ENCODE measurements at regions not wholly inside any gene's neighbourhood (a gene's known extent, or its start where the extent isn't known, plus 50 kb on each side); places are given as distances from the start of the nearest gene placed in this dataset.

GRCh38 chr11:69891421-69892236 lies 72.4 kb upstream of the FGF3 start:
- WGBS (ENCODE audit: insufficient coverage) = 74% methylated on average over 46 of the region's 46 CpGs
- POLR2A ChIA-PET = no interaction called here
- CTCF ChIA-PET = no interaction called here
- Histone ChIP-seq H2AFZ (ENCODE audit: insufficient read depth, low read depth, low read length, poor library complexity, severe bottlenecking) (no peak overlapping the region), H3K9me3 (ENCODE audit: control extremely low read depth in 1 of 3, control insufficient read depth in 2 of 3, insufficient read depth in 1 of 3, low read length in 2 of 3) (peaks cover 0 to 6% (median 0%) of the 10 kb centered on the region in 3 donors), H3K27me3 (replicated peaks in 1 of 4; ENCODE audit: control extremely low read depth in 1 of 4, control insufficient read depth in 3 of 4, insufficient read depth in 4 of 4, low read length in 3 of 4) (peaks cover 0 to 22% (median 4%) of the 10 kb centered on the region in 4 experiments), H3K36me3 (replicated peaks in 1 of 2; ENCODE audit: control extremely low read depth in 1 of 2, control insufficient read depth in 1 of 2, extremely low read depth in 1 of 2, insufficient read depth in 2 of 2, low read length in 1 of 2) (no peaks in the 10 kb centered on the region), H3K9ac (ENCODE audit: low read length) (no peak overlapping the region), H3K79me2 (ENCODE audit: control insufficient read depth, insufficient read depth, low read length) (no peaks in the 10 kb centered on the region), H3K4me1 (ENCODE audit: control insufficient read depth in 2 of 2, insufficient read depth in 2 of 2, low read length in 2 of 2) (peaks cover 0 to 5% of the 10 kb centered on the region in 2 donors), H3K4me2 (replicated peaks; ENCODE audit: low read depth, low read length, poor library complexity, severe bottlenecking) (no peak overlapping the region), H3K27ac (ENCODE audit: low read length in 2 of 2) (no peak overlapping the region), H3K4me3 (ENCODE audit: control extremely low read depth in 1 of 5, extremely low read depth in 1 of 5, insufficient read depth in 1 of 5, low read depth in 2 of 5, low read length in 4 of 5) (no peak overlapping the region), H4K20me1 (ENCODE audit: control insufficient read depth, insufficient read depth, low read length, poor library complexity, severe bottlenecking) (no peaks in the 10 kb centered on the region)
- ATAC-seq (ENCODE audit: low read depth) = no peak
- TF ChIP-seq EZH2 (IDR thresholded peaks at IDR 0.05; ENCODE audit: borderline replicate concordance, insufficient read depth, low read depth, low read length, poor library complexity, severe bottlenecking) (no peak), CTCF (IDR thresholded peaks at IDR 0.05) (no peak)
- peaks cover 4% of the 10 kb centered on the region for H3K4me1 Mint-ChIP-seq
- intact Hi-C loops (cut with micrococcal nuclease) = no loop called here
- DNase-seq = no peak
- no peaks in the 10 kb centered on the region for H3K9me3 Mint-ChIP-seq (ENCODE audit: insufficient read depth)
- H3K4me3 Mint-ChIP-seq = no peak overlapping the region
- H3K27ac Mint-ChIP-seq = no peak overlapping the region
- peaks cover 40% of the 10 kb centered on the region for H3K27me3 Mint-ChIP-seq

GRCh38 chr11:69892237-69892985 lies 73.2 kb upstream of the FGF3 start:
- peaks cover 40% of the 10 kb centered on the region for H3K27me3 Mint-ChIP-seq
- Histone ChIP-seq H3K9me3 (ENCODE audit: control extremely low read depth in 1 of 3, control insufficient read depth in 2 of 3, insufficient read depth in 1 of 3, low read length in 2 of 3) (peaks cover 0 to 6% (median 0%) of the 10 kb centered on the region in 3 donors), H3K4me3 (ENCODE audit: control extremely low read depth in 1 of 5, extremely low read depth in 1 of 5, insufficient read depth in 1 of 5, low read depth in 2 of 5, low read length in 4 of 5) (no peak overlapping the region), H3K4me1 (ENCODE audit: control insufficient read depth in 2 of 2, insufficient read depth in 2 of 2, low read length in 2 of 2) (peaks cover 0 to 5% of the 10 kb centered on the region in 2 donors), H3K27ac (ENCODE audit: low read length in 2 of 2) (no peak overlapping the region), H3K79me2 (ENCODE audit: control insufficient read depth, insufficient read depth, low read length) (no peaks in the 10 kb centered on the region), H4K20me1 (ENCODE audit: control insufficient read depth, insufficient read depth, low read length, poor library complexity, severe bottlenecking) (no peaks in the 10 kb centered on the region), H3K4me2 (replicated peaks; ENCODE audit: low read depth, low read length, poor library complexity, severe bottlenecking) (no peak overlapping the region), H3K9ac (ENCODE audit: low read length) (no peak overlapping the region), H2AFZ (ENCODE audit: insufficient read depth, low read depth, low read length, poor library complexity, severe bottlenecking) (no peak overlapping the region), H3K36me3 (replicated peaks in 1 of 2; ENCODE audit: control extremely low read depth in 1 of 2, control insufficient read depth in 1 of 2, extremely low read depth in 1 of 2, insufficient read depth in 2 of 2, low read length in 1 of 2) (no peaks in the 10 kb centered on the region), H3K27me3 (replicated peaks in 1 of 4; ENCODE audit: control extremely low read depth in 1 of 4, control insufficient read depth in 3 of 4, insufficient read depth in 4 of 4, low read length in 3 of 4) (peaks cover 0 to 22% (median 4%) of the 10 kb centered on the region in 4 experiments)
- ChIA-PET POLR2A (no interaction called here), CTCF (interaction anchor here (1.2 kb wide), 1 partner anchor 9 kb away, joined by 3 read pairs; no protein-coding TSS in a partner anchor)
- no peak for ATAC-seq (ENCODE audit: low read depth)
- H3K4me1 Mint-ChIP-seq = peaks cover 4% of the 10 kb centered on the region
- intact Hi-C loops (cut with micrococcal nuclease) = no loop called here
- 59% methylated on average over 28 of the region's 29 CpGs for WGBS (ENCODE audit: insufficient coverage)
- no peak overlapping the region for H3K4me3 Mint-ChIP-seq
- DNase-seq = no peak
- TF ChIP-seq CTCF (IDR thresholded peaks at IDR 0.05) = no peak
- no peak for TF ChIP-seq EZH2 (IDR thresholded peaks at IDR 0.05; ENCODE audit: borderline replicate concordance, insufficient read depth, low read depth, low read length, poor library complexity, severe bottlenecking)
- no peaks in the 10 kb centered on the region for H3K9me3 Mint-ChIP-seq (ENCODE audit: insufficient read depth)
- H3K27ac Mint-ChIP-seq = peak overlapping the region; percentile 20
